ENCODE measurements at regions not wholly inside any gene's neighbourhood (a gene's known extent, or its start where the extent isn't known, plus 50 kb on each side); places are given as distances from the start of the nearest gene placed in this dataset.

DNA sequence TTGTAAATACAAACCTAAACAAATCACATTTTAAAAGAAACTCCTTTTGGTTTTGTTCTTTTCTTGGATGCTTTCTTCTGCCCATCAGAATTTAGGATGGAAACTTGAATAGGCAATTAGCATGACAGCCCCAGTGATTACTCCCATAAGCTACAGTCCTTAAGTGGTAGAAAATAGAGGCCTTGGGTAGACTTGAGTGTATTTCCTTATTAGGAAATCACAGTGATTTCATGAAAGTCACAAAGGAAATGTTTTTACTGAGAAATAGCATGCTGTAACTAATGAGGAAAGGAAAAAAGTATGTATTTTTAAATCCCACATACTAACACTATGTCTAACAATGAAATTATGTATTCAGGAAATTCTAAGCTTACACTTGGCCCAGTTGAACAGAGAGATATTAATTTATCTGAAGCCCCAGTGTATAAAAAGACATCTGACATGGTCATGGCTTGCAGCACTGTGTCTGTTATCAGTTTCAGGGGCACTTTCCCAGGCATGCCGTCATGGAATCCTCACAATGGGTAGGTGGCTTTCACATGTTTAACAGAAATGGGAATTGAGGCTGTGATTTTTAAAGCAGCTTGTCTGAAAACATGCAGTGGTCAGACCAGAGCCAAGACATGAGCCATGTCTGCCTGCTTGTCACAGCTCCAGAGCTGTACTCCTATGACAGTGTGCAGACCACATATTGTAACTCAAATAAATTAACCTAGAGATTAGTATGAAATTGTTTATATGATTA is 79.7 kb upstream of the TRIB2 start:
- H3K4me3 ChIP-seq (ENCODE audit: low read length), result no peak overlapping the region
- TF ChIP-seq, protein P1, sequence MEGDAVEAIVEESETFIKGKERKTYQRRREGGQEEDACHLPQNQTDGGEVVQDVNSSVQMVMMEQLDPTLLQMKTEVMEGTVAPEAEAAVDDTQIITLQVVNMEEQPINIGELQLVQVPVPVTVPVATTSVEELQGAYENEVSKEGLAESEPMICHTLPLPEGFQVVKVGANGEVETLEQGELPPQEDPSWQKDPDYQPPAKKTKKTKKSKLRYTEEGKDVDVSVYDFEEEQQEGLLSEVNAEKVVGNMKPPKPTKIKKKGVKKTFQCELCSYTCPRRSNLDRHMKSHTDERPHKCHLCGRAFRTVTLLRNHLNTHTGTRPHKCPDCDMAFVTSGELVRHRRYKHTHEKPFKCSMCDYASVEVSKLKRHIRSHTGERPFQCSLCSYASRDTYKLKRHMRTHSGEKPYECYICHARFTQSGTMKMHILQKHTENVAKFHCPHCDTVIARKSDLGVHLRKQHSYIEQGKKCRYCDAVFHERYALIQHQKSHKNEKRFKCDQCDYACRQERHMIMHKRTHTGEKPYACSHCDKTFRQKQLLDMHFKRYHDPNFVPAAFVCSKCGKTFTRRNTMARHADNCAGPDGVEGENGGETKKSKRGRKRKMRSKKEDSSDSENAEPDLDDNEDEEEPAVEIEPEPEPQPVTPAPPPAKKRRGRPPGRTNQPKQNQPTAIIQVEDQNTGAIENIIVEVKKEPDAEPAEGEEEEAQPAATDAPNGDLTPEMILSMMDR (conservative IDR thresholded peaks at IDR 0.05; ENCODE audit: low read depth, low read length), result no peak

DNA sequence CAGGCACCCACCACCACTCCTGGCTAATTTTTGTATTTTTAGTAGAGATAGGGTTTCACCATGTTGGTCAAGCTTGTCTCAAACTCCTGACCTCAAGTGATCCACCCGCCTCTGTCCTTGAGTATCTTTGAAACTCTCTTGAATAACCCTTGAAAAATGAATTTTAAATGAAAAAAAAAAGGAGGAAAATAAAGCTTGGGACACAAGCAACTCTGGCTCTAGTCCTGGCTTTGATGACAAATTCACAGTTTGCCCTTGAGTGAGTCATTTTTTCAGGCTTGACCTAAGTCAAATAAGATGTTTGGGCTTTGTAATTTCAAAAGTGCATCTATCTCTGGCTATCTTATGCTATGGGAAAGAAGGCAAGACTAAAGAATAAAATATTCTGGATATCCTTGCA is 79.0 kb upstream of the TRIB2 start:
- H3K4me3 ChIP-seq (ENCODE audit: low read length), result no peak overlapping the region
- DNase-seq (ENCODE audit: low read depth), result no peak
- TF ChIP-seq, protein P1 (conservative IDR thresholded peaks at IDR 0.05; ENCODE audit: low read depth, low read length), result no peak

More for the DNA sequence above, 79.7 kb upstream of the TRIB2 start:
- DNase-seq (ENCODE audit: low read depth), result no peak

DNA sequence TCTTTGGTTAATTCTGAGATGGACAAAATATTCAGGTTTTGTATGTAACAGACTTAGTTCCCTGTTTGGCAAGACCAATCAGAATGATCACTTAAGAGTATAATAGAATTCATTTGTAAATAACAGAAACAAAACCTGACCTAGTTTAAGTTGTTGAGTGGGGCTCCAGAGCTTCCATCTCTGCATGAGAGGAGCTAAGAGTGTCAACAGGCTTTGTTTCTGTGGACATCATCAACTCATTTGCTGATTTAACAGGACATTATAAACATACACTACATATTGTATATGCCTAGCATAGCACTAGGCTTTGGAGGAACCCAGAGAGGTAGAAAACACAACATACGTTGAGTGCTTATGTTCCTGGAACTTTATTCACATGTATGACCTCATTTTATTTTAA is 75.3 kb upstream of the TRIB2 start:
- TF ChIP-seq, protein P1 (conservative IDR thresholded peaks at IDR 0.05; ENCODE audit: low read depth, low read length), result no peak
- no peak for DNase-seq (ENCODE audit: low read depth)
- no peak overlapping the region for H3K4me3 ChIP-seq (ENCODE audit: low read length)

DNA sequence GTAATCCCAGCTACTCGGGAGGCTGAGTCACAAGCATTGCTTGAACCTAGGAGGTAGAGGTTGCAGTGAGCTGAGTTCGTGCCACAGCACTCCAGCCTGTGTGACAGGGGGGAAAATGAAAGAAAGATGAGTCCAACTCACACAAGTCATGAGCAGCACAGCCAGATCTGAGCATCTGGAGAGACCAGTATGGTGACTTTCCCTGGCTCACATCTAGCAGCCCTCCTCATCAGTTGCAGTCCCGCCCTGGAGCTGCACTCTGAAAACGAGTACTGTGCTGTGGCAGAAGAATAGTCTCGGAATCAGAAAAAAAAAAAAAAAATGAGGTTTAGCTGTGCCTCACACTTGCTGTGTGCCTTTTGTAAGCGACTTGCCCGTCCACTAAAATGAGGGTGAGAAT is 74.4 kb upstream of the TRIB2 start:
- DNase-seq (ENCODE audit: low read depth), result no peak
- TF ChIP-seq, protein P1 (conservative IDR thresholded peaks at IDR 0.05; ENCODE audit: low read depth, low read length), result no peak
- no peak overlapping the region for H3K4me3 ChIP-seq (ENCODE audit: low read length)

DNA sequence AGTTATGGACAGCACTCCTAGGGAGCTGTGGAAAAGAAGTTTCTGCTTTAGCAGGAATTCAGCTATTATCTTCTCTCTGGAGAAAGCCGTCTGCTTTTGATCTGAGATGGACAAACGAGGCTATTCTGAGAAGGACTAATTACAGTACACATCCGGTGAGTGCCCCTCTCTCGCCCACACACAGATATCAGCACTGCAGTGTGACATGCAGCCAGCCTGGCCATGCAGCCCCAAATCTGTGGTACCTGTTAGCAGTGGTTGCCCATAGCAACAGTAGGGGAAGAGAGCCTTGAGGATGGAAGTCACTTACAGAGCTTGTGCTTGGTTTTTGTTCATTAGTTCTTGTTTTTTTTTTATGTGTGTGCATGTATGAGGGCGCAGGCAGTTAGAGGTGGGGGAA is 73.9 kb upstream of the TRIB2 start:
- TF ChIP-seq, protein P1 (conservative IDR thresholded peaks at IDR 0.05; ENCODE audit: low read depth, low read length), result no peak
- no peak overlapping the region for H3K4me3 ChIP-seq (ENCODE audit: low read length)
- DNase-seq (ENCODE audit: low read depth), result no peak

DNA sequence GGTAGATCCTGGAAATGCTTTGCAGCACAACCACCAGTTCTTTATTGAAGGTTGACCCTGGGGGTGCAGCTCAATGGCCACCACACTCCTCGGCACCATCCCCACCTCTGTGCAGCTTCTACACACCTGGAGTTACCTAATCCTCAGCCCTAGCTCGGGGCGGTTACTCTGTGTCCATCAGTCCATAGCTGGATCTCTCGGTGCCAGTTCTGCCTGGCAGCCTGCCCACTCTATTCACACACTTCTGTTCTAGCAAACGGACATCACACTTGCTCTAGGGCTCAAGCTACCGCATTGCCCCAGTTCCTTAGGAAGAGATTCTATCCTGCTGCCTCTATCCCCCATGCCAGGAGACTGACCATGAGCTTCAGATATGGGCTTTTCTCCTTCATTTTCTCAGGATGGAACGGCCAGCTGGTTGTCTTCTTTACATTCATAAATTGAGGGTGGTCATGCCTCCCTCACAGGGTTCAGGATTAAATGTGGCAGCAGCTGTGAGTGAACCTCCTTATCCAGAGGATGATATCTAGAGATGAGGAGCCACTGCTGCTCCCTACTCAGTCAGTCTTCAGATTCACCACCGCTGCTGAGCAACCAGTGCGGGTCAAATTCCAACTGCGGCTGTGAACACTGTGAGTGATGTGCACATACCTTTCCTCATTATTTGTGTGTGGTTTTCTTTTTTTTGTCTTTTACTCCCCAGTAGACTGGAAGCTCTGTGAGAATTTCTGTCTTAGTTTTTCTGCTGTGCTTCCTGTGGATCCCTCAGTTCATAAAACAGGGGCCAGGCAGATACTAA is 66.9 kb upstream of the TRIB2 start:
- DNase-seq (ENCODE audit: low read depth), result no peak
- H3K4me3 ChIP-seq (ENCODE audit: low read length), result no peak overlapping the region
- TF ChIP-seq, protein P1 (conservative IDR thresholded peaks at IDR 0.05; ENCODE audit: low read depth, low read length), result no peak
